GM06990 (cell line): ENCODE measurements at regions not wholly inside any gene's neighbourhood (a gene's known extent, or its start where the extent isn't known, plus 50 kb on each side); places are given as distances from the start of the nearest gene placed in this dataset.
"Not testable (repeated sequence)": the region's sequence is repeated elsewhere in the genome, so short reads cannot be mapped to it uniquely, and the experiment has no call there.

ENCODE experiments used
- DNase-seq: peaks from one replicate; pipeline ENCODE4 v3.0.0-alpha.2; 2011; ENCODE audit not compliant: insufficient read length; ENCODE audit errors: extremely low read depth
- H3K27me3 ChIP-seq: replicated peaks from 2 replicates; pipeline ENCODE4 v1.6.0; 2011; ENCODE audit warnings: low read length; ENCODE audit not compliant: control insufficient read depth, insufficient read depth
- H3K36me3 ChIP-seq: 2 replicates; pipeline ENCODE4 v1.5.1; 2011; ENCODE audit warnings: low read length; ENCODE audit not compliant: control insufficient read depth, insufficient read depth
- H3K4me3 ChIP-seq: replicated peaks from 2 replicates; pipeline ENCODE4 v1.5.1; 2011; ENCODE audit warnings: low read depth, mild to moderate bottlenecking, control low read depth, low read length
- TF ChIP-seq, protein P1 (sequence below): IDR thresholded peaks from 2 replicates; pipeline ENCODE4 v1.5.1; 2011; ENCODE audit warnings: low read length, control low read depth, mild to moderate bottlenecking, inconsistent platforms; ENCODE audit not compliant: insufficient read depth, poor library complexity, severe bottlenecking

DNA sequence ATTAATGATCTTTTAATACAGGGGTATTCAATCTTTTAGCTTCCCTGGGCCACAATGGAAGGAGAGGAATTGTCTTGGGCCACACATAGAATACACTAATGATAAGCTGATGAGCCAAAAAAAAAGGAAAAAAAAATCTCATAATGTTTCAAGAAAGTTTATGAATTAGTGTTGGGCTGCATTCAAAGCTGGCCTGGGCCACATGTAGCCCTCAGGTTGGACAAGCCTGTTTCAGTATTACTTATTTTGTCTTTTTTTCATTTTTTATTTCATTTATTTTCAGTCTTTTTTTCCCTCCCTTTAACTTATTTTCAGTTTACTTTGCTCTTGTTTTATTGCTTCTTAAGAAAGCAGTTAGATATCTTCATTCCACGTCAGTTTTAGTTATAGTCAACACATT lies 2171.8 kb upstream of the DEFB115 start:
- H3K27me3 ChIP-seq: no peaks in the 10 kb centered on the region
- no peak overlapping the region for H3K4me3 ChIP-seq
- no peak for DNase-seq
- H3K36me3 ChIP-seq: no peaks in the 10 kb centered on the region
- TF ChIP-seq, protein P1, sequence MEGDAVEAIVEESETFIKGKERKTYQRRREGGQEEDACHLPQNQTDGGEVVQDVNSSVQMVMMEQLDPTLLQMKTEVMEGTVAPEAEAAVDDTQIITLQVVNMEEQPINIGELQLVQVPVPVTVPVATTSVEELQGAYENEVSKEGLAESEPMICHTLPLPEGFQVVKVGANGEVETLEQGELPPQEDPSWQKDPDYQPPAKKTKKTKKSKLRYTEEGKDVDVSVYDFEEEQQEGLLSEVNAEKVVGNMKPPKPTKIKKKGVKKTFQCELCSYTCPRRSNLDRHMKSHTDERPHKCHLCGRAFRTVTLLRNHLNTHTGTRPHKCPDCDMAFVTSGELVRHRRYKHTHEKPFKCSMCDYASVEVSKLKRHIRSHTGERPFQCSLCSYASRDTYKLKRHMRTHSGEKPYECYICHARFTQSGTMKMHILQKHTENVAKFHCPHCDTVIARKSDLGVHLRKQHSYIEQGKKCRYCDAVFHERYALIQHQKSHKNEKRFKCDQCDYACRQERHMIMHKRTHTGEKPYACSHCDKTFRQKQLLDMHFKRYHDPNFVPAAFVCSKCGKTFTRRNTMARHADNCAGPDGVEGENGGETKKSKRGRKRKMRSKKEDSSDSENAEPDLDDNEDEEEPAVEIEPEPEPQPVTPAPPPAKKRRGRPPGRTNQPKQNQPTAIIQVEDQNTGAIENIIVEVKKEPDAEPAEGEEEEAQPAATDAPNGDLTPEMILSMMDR: no peak

DNA sequence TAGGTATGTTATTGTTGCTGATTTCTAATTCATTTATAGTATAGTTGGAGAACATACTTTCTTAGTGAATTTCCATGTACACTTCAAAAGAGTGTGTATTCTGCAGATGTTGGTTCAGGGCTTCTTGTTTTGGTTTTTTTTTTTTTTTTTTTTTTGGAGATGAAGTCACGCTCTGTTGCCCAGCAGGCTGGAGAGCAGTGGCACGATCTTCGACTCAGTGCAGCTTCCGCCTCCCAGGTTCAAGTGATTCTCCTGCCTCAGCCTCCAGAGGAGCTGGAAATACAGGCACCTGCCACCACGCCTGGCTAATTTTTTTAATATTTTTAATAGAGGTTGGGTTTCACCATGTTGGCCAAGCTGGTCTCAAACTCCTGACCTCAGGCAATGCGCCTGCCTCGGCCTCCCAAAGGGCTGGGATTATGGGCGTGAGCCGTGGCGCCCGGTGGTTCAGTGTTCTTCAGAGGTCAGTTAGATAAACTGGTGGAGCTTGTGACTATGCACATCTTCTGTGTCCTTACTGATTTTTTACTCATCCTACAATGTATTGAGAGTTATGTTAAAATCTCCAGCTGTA lies 2171.2 kb upstream of the DEFB115 start:
- H3K27me3 ChIP-seq, H3K36me3 ChIP-seq, H3K4me3 ChIP-seq, DNase-seq: not testable (repeated sequence)

DNA sequence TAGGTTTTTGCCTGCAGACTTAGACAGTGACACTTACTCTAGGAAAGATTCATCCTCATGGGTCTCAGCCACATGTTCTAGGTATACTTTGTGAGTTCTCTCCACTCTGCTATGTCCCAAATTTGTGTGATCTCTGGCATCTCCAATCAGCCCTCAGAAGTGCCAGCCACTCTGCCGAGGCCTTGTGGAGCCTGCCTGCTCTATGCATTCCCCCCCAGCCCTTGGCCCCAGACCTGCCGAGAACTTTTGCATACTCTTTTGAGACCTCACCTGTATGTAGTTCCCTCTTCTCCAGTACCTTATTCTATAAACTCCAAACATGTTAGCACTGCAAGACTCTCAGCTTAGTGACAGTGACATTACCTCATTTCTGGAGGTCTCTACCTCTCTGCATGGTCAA lies 2170.5 kb upstream of the DEFB115 start:
- no peak for DNase-seq
- Histone ChIP-seq H3K27me3 (no peaks in the 10 kb centered on the region), H3K4me3 (no peak overlapping the region), H3K36me3 (no peaks in the 10 kb centered on the region)
- TF ChIP-seq, protein P1: no peak

DNA sequence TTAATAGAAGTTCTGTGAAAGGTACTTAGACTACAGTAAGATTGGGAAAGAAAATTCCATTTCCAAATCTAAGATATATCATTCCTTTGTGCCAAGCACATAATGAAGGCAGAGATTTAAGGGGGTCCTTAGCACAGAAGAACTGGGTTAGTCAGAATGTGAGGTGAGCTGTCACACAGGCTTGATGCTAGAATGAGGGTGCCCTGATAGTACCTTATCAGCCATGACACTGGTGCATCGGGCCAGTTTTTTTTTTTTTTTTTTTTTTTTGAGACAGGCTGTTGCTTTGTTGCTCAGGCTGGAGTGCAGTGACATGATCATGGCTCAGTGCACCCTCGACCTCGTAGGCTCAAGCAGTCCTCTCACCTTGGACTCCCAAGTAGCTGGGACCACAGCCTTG lies 2169.6 kb upstream of the DEFB115 start:
- not testable (repeated sequence) for H3K36me3 ChIP-seq, H3K27me3 ChIP-seq, H3K4me3 ChIP-seq, DNase-seq

DNA sequence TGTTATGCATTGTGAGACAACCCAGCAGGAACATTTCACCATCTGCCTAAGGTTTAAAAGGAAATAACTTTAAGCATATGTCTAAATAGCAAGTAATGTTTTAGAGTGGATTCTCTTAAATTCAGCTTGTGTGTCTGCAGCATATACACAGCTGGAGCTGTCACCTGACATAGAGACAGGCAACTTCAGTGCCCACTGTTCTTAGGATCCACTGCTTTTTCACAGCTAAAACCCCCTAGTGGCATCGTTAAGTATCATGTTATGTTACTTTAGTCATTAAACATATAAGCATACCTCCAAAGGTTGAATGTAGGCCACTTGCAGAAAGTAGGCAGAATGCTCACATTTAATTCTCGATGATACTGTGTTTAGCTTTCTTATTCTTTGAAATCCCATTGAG lies 2169.0 kb upstream of the DEFB115 start:
- H3K4me3 ChIP-seq, DNase-seq, H3K36me3 ChIP-seq, H3K27me3 ChIP-seq: not testable (repeated sequence)

DNA sequence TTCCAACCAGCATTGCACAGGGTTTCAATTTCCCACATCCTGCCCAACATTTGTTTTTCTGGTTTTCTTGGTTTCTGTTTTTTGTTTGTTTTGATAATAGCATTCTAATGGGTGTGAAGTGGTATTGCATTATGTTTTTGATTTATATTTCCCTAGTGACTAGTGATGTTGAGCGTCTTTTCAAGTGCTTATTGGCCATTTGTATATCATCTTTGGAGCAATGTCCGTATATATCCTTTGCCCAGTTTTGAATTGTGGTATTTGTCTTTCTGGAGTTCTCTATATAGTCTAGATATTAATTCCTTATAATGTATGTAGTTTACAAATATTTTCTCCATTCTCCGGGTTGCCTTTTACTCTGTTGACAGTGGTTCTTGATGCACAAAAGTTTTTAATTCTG lies 2168.1 kb upstream of the DEFB115 start:
- not testable (repeated sequence) for DNase-seq, H3K4me3 ChIP-seq, H3K27me3 ChIP-seq, H3K36me3 ChIP-seq

DNA sequence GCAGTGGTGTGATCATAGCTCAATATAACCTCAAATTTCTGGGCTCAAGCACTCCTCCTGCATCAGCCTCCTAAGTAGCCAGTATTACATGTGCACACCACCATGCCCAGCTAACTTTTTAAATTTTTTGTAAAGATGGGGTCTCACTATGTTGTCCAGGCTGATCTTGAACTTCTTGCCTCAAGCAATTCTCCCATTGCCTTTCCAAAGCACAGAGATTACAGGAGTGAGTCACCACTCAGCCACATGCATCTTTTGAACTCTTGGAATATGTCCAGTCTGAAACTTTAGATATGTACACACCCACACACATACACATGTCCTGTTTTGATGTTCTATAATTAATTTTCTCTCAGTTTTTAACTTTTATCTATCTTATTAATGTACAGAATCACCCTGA lies 2163.5 kb upstream of the DEFB115 start:
- not testable (repeated sequence) for H3K36me3 ChIP-seq, DNase-seq, H3K27me3 ChIP-seq, H3K4me3 ChIP-seq

DNA sequence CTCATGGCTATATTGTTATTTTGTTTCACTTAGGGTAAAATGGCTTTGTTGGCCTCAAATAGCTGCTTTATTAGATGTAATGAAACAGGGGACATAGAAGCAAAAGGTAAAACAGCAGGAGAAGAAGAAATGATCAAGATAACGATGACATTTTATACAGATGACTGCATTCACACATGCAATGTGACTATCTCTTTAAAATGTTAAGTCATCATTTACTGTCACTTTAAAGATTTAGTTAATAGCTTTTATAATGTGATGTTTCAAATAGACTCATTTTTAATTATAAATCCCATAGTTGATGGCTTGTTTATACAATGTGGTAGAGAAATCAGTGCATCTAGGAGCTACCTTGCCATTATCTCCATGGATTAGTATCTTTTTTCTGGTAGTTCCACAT lies 2160.8 kb upstream of the DEFB115 start:
- H3K27me3 ChIP-seq, H3K36me3 ChIP-seq, DNase-seq, H3K4me3 ChIP-seq: not testable (repeated sequence)

DNA sequence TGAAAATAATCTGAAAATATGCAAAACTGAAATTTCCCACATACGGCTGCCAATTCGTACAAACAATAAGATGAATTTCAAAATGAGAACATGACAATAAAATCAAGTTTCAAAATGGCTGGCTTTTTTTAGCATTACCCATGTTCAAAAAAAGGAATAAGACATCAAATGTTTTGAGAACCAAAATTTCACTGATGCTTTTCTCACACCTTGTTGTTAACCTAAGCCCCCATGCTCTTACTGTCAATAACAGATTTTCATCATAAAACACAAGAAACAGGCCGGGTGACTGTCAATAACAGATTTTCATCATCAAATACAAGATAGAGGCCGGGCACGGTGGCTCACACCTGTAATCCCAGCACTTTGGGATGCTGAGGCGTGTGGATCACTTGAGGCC lies 2149.6 kb upstream of the DEFB115 start:
- not testable (repeated sequence) for H3K27me3 ChIP-seq, H3K36me3 ChIP-seq, DNase-seq, H3K4me3 ChIP-seq

DNA sequence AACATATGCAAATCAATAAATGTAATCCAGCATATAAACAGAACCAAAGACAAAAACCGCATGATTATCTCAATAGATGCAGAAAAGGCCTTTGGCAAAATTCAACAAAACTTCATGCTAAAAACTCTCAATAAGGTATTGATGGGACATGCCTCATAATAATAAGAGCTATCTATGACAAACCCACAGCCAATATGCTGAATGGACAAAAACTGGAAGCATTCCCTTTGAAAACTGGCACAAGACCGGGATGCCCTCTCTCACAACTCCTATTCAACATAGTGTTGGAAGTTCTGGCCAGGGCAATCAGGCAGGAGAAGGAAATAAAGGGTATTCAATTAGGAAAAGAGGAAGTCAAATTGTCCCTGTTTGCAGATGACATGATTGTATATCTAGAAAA lies 2148.1 kb upstream of the DEFB115 start:
- not testable (repeated sequence) for H3K36me3 ChIP-seq, H3K27me3 ChIP-seq, DNase-seq, H3K4me3 ChIP-seq

DNA sequence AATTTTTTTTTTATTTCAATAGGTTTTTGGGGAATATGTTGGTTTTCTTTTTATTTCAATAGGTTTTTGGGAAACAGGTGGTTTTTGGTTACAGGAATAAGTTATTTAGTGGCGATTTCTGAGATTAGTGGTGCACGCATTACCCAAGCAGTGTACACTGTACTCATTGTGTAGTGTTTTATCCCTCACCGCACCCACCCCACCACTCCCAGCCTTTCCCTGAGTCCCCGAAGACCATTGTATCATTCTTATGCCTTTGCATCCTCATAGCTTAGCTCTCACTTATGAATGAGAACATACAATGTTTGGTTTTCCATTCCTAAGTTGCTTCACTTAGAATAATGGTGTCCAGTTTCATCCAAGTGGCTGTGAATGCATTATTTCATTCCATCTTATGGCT lies 2142.4 kb upstream of the DEFB115 start:
- H3K4me3 ChIP-seq, H3K36me3 ChIP-seq, H3K27me3 ChIP-seq, DNase-seq: not testable (repeated sequence)
